ENCODE measurements at regions not wholly inside any gene's neighbourhood (a gene's known extent, or its start where the extent isn't known, plus 50 kb on each side); places are given as distances from the start of the nearest gene placed in this dataset.
"Not testable (repeated sequence)": the region's sequence is repeated elsewhere in the genome, so short reads cannot be mapped to it uniquely, and the experiment has no call there.

GRCh38 chr11:87866951-87867350 lies 308.3 kb downstream of the RAB38 start:
- no peak for DNase-seq

GRCh38 chr11:87861030-87861429 lies 314.2 kb downstream of the RAB38 start:
- no peak for DNase-seq

- no peak for DNase-seq
Observed at GRCh38 chr11:87859636-87860035, 315.6 kb downstream of the RAB38 start.

- DNase-seq, result no peak
Observed at GRCh38 chr11:87851827-87852226, 323.4 kb downstream of the RAB38 start.

- DNase-seq, result no peak
Observed at GRCh38 chr11:87851234-87851633, 324.0 kb downstream of the RAB38 start.

- no peak for DNase-seq
Observed at GRCh38 chr11:87849216-87849615, 326.0 kb downstream of the RAB38 start.

- DNase-seq, result no peak
Observed at GRCh38 chr11:87840786-87841185, 334.5 kb downstream of the RAB38 start.

GRCh38 chr11:87832211-87832610 lies 343.0 kb downstream of the RAB38 start:
- no peak for DNase-seq

- DNase-seq, result no peak
Observed at GRCh38 chr11:87820011-87820410, 355.2 kb downstream of the RAB38 start.

GRCh38 chr11:87819151-87819550 lies 356.1 kb downstream of the RAB38 start:
- DNase-seq, result no peak

GRCh38 chr11:87812571-87813365 lies 362.5 kb downstream of the RAB38 start:
- DNase-seq, result no peak

GRCh38 chr11:87810486-87810885 lies 364.8 kb downstream of the RAB38 start:
- no peak for DNase-seq

- no peak for DNase-seq
Observed at GRCh38 chr11:87809256-87809655, 366.0 kb downstream of the RAB38 start.

GRCh38 chr11:87804176-87804575 lies 371.1 kb downstream of the RAB38 start:
- DNase-seq, result no peak

- no peak for DNase-seq
Observed at GRCh38 chr11:87803748-87804147, 371.5 kb downstream of the RAB38 start.

- not testable (repeated sequence) for DNase-seq
Observed at GRCh38 chr11:87784862-87785261, 390.4 kb downstream of the RAB38 start.

GRCh38 chr11:87780068-87780413 lies 395.2 kb downstream of the RAB38 start:
- DNase-seq, result no peak

GRCh38 chr11:87779276-87780067 lies 395.8 kb downstream of the RAB38 start:
- DNase-seq, result peak; percentile 36

- DNase-seq, result no peak
Observed at GRCh38 chr11:87778357-87778756, 396.9 kb downstream of the RAB38 start.

GRCh38 chr11:87775036-87775435 lies 400.2 kb downstream of the RAB38 start:
- no peak for DNase-seq

- DNase-seq, result no peak
Observed at GRCh38 chr11:87769661-87770060, 405.6 kb downstream of the RAB38 start.

- DNase-seq, result no peak
Observed at GRCh38 chr11:87767615-87768014, 407.6 kb downstream of the RAB38 start.

- DNase-seq, result not testable (repeated sequence)
Observed at GRCh38 chr11:87764075-87764474, 411.2 kb downstream of the RAB38 start.

GRCh38 chr11:87754685-87755084 lies 420.6 kb downstream of the RAB38 start:
- DNase-seq, result no peak
